Activated T-cell treated with anti-CD3 and anti-CD28 coated beads, Interleukin-2, amount 50 U/mL, for 72 hours (primary cell): ENCODE measurements at regions not wholly inside any gene's neighbourhood (a gene's known extent, or its start where the extent isn't known, plus 50 kb on each side); places are given as distances from the start of the nearest gene placed in this dataset.
"Not testable (repeated sequence)": the region's sequence is repeated elsewhere in the genome, so short reads cannot be mapped to it uniquely, and the experiment has no call there.

Experiments used
- ATAC-seq, 2 donors: fragments of 150-1000 bp; cut with Tn5 transposase; replicated peaks in 1 of 2; 2 replicates each; pipeline ENCODE4 v1.10.0; 2021; ENCODE audit warnings: moderate library complexity in 2 of 2, mild to moderate bottlenecking in 1 of 2
- DNase-seq, 2 donors: peaks; one replicate each; pipeline ENCODE4 v3.0.0; 2021 to 2022; ENCODE audit warnings: mixed read lengths in 1 of 2
- H3K27ac Mint-ChIP-seq: one replicate; pipeline ENCODE4 v1.8.0; 2022; ENCODE audit warnings: mild to moderate bottlenecking, moderate library complexity, mixed read lengths
- H3K27me3 Mint-ChIP-seq: one replicate; pipeline ENCODE4 v1.8.0; 2022; ENCODE audit warnings: low read depth, mixed read lengths
- H3K36me3 Mint-ChIP-seq, 2 donors: one replicate each; pipeline ENCODE4 v1.8.0; 2022; ENCODE audit warnings: mixed read lengths in 2 of 2, mild to moderate bottlenecking in 1 of 2; ENCODE audit not compliant: insufficient read depth in 2 of 2
- H3K4me1 Mint-ChIP-seq: one replicate; pipeline ENCODE4 v1.8.0; 2022; ENCODE audit warnings: low read depth, mixed read lengths
- H3K4me3 Mint-ChIP-seq, 2 donors: one replicate each; pipeline ENCODE4 v1.8.0; 2022; ENCODE audit warnings: mild to moderate bottlenecking in 2 of 2, mixed read lengths in 2 of 2, moderate library complexity in 2 of 2
- H3K9me3 Mint-ChIP-seq, 2 donors: one replicate each; pipeline ENCODE4 v1.8.0; 2022; ENCODE audit warnings: mixed read lengths in 2 of 2

DNA sequence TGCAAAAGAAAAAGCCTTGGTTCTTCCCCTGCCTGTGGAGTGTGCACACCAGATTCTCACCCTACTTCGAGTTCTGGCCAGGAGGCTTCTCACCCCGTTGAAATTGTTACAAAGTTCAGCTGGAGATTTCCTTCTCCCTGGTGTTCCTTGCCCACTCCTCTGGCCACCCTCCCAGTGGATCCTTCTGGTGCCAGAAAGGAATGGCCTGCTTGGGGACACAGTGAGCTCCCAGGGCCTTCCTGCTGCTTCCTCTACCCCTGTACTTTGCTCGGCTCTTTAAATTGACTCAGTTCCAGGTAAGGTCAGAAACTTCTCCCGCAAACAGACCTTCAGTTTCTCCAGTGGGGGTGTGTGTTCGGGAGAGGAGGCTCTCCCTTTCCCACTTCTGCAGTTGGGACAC, 140.1 kb upstream of the CFAP20DC start:
- Mint-ChIP-seq H3K4me1 (no peaks in the 10 kb centered on the region), H3K9me3 (no peaks in the 10 kb centered on the region), H3K27ac (no peak overlapping the region), H3K4me3 (no peak overlapping the region), H3K36me3 (no peaks in the 10 kb centered on the region), H3K27me3 (no peaks in the 10 kb centered on the region)
- DNase-seq (no peak), ATAC-seq (no peak)

DNA sequence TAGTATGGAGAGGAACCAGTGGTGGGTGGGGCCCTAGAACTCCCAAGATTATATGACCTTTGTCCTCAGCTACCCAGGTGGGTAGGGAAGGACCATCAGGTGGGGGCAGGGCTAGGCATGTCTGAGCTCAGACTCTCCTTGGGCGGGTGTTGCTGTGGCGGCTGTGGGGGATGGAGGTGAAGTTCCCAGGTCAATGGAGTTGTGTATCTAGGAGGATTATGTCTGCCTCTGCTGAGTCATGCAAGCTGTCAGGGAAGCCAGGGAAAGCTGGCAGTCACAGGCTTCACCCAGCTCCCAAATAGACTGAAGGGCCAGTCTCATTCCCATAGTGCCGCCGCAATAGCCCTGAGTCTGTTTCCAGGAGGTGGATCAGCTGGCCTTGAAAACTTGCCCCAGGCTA, 139.7 kb upstream of the CFAP20DC start:
- Mint-ChIP-seq H3K4me1 (no peaks in the 10 kb centered on the region), H3K27ac (no peak overlapping the region), H3K27me3 (no peaks in the 10 kb centered on the region), H3K4me3 (no peak overlapping the region), H3K36me3 (no peaks in the 10 kb centered on the region), H3K9me3 (no peaks in the 10 kb centered on the region)
- no peak for ATAC-seq
- no peak for DNase-seq

DNA sequence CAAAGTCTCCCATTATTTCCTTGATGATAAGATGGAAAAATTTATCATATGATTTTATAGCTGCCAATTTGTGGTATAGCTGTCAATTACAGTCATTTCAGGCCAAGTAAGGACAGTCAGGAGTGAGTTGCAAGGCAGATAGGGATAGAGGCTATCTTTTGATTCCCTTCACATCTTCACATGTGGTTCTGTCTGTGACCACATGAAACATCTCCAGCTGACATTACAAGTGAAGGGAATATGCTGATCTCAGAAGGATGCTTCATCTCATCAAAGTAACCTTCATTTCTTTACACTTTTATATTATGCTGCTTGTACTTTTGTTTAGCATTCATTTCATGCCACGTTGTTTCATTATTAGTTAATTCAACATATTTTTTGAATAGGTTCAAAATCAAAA, 136.9 kb upstream of the CFAP20DC start:
- H3K36me3 Mint-ChIP-seq = no peaks in the 10 kb centered on the region
- DNase-seq = no peak
- H3K27ac Mint-ChIP-seq = no peak overlapping the region
- no peaks in the 10 kb centered on the region for H3K4me1 Mint-ChIP-seq
- H3K27me3 Mint-ChIP-seq = no peaks in the 10 kb centered on the region
- no peak overlapping the region for H3K4me3 Mint-ChIP-seq
- ATAC-seq = no peak
- H3K9me3 Mint-ChIP-seq = no peaks in the 10 kb centered on the region

DNA sequence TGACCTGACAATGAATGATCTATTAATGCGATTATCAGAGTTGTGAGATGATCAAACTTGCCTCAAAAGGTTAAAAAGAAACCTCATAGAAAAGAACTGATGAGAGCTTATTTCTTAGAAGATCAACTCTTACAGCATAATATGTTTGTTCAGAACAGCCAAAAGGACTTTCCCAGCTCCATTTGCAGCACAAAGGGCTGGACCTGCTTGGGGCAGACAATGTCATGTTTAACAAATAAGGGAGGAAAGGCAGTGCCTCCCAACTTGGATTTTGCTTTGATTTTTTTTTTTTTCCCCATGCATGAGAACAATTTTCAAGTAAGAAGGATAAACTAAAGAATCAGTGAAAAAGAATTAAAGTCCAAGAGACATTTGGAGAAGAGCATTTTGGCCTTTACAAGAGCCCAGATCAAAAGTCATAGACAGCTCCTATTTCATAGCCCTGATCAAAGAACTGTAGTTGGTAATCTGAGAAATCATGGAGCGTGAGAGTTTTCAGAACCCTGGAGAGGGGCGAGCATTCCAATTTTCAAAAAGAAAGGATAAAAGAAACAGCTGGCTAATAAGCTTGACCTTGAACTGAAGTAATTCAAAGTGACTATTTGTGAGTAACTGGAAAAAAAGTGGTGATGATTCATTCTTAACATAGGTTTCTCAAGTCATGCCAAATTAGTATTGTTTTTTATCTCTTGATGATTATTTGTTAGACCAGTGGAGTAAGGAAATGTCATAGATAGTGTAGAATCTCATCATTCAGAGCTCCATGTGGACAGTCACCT, 136.0 kb upstream of the CFAP20DC start:
- Mint-ChIP-seq H3K27me3 (no peaks in the 10 kb centered on the region), H3K9me3 (no peaks in the 10 kb centered on the region), H3K27ac (no peak overlapping the region), H3K4me3 (no peak overlapping the region), H3K36me3 (no peaks in the 10 kb centered on the region), H3K4me1 (no peaks in the 10 kb centered on the region)
- no peak for ATAC-seq
- DNase-seq = no peak

DNA sequence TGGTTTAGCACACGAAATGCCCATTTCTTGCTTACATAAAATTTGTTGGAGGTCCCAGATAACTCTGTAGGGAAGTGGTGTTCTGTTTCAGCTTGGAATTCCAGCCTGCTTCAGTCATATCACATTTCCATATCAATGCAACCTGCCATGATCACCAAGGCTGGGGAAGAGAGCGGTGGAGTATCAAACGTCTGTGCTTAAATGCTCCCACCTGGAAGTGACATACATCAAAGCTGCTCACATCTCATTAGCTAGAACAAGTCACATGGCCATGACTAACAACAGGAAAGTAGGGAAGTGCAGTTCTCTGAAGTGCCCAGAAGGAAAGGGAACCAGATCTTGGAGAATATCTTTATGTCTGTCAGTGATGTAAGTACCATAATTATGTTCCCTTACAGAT, 130.2 kb upstream of the CFAP20DC start:
- H3K9me3 Mint-ChIP-seq = no peaks in the 10 kb centered on the region
- no peak overlapping the region for H3K27ac Mint-ChIP-seq
- H3K36me3 Mint-ChIP-seq = no peaks in the 10 kb centered on the region
- H3K4me3 Mint-ChIP-seq = no peak overlapping the region
- DNase-seq (no peak), ATAC-seq (no peak)
- no peaks in the 10 kb centered on the region for H3K4me1 Mint-ChIP-seq
- H3K27me3 Mint-ChIP-seq = peaks cover 12% of the 10 kb centered on the region

DNA sequence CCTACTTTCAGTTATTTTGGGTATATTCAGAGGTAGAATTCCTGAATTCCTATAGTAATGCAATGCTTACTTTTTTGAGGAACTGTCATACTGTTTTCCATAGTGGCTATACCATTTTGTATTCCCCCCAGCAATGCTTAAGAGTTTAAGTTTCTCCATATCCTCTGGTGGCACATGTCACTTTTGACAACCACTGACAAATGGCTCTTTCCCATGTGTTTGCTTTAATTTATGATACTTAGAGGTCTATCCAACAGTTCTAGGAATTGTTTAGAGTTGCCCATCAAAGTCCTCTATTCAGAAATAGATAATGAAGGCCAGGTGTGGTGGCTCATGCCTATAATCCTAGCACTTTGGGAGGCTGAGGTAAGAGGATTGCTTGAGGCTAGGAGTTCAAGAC, 128.9 kb upstream of the CFAP20DC start:
- Mint-ChIP-seq H3K4me1 (no peaks in the 10 kb centered on the region), H3K27me3 (peaks cover 12% of the 10 kb centered on the region), H3K9me3 (no peaks in the 10 kb centered on the region), H3K36me3 (no peaks in the 10 kb centered on the region), H3K4me3 (no peak overlapping the region), H3K27ac (no peak overlapping the region)
- ATAC-seq (no peak), DNase-seq (no peak)

DNA sequence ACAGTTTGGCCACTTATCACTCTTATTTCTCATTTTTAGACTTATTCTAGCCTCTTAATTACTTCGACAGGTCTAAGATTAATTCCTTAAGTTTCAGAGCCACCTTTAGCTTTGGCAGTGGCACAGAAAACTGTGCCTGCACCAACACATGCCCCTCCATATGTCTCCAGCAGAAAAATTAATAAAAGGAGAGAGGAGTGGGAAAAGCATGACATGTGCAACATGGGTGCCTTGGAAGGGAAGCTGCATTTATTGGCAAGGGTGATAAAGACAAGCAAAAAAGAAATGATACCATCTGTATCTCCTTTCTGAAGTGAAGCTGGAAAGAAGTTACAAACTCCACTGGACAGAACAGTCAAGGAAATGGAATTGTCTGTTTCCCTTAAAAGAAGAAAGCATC, 121.7 kb upstream of the CFAP20DC start:
- H3K9me3 Mint-ChIP-seq = no peaks in the 10 kb centered on the region
- H3K27me3 Mint-ChIP-seq = peaks cover 7% of the 10 kb centered on the region
- H3K36me3 Mint-ChIP-seq = no peaks in the 10 kb centered on the region
- ATAC-seq (no peak), DNase-seq (no peak)
- no peak overlapping the region for H3K27ac Mint-ChIP-seq
- H3K4me1 Mint-ChIP-seq = no peaks in the 10 kb centered on the region
- no peak overlapping the region for H3K4me3 Mint-ChIP-seq

DNA sequence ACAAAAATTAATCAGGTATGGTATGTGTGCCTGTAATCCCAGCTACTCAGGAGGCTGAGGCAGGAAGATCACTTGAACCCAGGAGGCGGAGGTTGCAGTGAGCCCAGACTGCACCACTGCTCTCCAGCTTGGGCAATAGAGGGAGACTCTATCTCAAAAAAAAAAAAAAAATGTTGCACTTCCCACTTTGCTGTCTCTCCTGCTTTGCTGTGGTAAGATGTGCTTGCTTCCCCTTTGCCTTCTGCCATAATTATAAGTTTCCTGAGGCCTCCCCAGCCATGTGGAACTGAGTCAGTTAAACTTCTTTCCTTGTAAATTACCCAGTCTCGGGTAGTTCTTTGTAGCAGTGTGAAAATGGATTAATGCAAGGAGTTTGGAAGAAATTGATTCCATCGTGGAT, 120.3 kb upstream of the CFAP20DC start:
- ATAC-seq, H3K9me3 Mint-ChIP-seq, H3K27ac Mint-ChIP-seq, H3K4me1 Mint-ChIP-seq, DNase-seq, H3K36me3 Mint-ChIP-seq, H3K4me3 Mint-ChIP-seq, H3K27me3 Mint-ChIP-seq: not testable (repeated sequence)

DNA sequence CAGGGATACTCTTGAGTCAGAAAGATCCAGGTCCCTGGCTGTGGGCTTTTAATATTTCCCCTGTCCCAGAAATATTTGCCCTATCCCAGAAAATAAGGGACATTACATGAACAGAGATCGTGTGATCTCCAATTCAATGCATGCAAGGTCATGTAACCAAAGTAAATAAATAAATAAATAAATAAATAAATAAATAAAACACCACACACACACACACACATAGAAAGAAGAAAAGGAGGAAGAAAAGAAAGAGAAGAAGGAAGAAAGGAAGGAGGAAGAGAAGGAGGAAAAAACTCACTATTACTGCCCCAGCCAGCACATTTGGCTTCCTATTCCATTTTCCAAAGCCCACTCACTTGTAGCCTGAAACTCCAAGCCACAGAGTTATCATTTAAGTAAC, 117.9 kb upstream of the CFAP20DC start:
- DNase-seq (no peak), ATAC-seq (no peak)
- H3K9me3 Mint-ChIP-seq = no peaks in the 10 kb centered on the region
- H3K27me3 Mint-ChIP-seq = peaks cover 7% of the 10 kb centered on the region
- H3K36me3 Mint-ChIP-seq = no peaks in the 10 kb centered on the region
- H3K27ac Mint-ChIP-seq = no peak overlapping the region
- no peaks in the 10 kb centered on the region for H3K4me1 Mint-ChIP-seq
- H3K4me3 Mint-ChIP-seq = no peak overlapping the region

DNA sequence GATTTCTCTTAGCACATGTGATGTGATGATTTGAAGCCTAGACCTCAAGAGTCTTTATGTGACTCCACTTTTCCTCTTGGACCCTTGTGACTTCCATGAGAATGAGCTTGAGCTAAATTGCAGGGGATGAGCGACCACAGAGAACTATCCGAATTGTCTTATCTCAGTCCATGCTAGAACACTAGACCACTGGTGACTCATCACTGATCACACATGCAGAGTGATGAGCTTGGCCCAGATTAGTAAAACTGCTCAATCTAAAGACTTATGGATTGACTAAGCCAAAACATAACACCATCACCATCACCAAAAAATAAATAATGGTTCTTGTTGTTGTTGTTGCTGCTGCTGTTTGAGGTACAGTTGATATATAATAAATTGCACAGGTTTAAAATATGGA, 114.1 kb upstream of the CFAP20DC start:
- Mint-ChIP-seq H3K27me3 (peaks cover 7% of the 10 kb centered on the region), H3K4me1 (no peaks in the 10 kb centered on the region), H3K27ac (no peak overlapping the region), H3K36me3 (no peaks in the 10 kb centered on the region), H3K9me3 (no peaks in the 10 kb centered on the region), H3K4me3 (no peak overlapping the region)
- DNase-seq = no peak
- peak in 1 of 2 donors; percentile 53 for ATAC-seq

DNA sequence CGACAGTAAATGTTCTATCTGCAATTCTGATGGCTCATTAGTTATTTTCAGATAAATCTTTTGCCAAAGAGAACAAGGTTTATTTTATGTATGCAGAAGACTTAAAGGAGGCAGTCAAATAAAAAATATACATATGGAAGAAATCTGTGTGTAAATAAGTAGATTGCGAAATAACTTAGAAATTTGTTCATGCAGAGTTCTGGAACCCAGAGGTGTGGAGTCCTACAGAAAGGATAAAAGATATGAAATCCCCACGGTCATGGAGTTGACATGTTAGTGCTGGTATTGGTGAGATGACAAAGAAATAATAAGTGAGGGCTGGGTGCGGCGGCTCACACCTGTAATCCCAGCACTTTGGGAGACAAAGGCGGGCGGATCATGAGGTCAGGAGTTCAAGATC, 111.2 kb upstream of the CFAP20DC start:
- Mint-ChIP-seq H3K9me3 (no peaks in the 10 kb centered on the region), H3K27me3 (peaks cover 7% of the 10 kb centered on the region), H3K36me3 (no peaks in the 10 kb centered on the region), H3K27ac (no peak overlapping the region), H3K4me3 (no peak overlapping the region), H3K4me1 (no peaks in the 10 kb centered on the region)
- DNase-seq (no peak), ATAC-seq (no peak)

DNA sequence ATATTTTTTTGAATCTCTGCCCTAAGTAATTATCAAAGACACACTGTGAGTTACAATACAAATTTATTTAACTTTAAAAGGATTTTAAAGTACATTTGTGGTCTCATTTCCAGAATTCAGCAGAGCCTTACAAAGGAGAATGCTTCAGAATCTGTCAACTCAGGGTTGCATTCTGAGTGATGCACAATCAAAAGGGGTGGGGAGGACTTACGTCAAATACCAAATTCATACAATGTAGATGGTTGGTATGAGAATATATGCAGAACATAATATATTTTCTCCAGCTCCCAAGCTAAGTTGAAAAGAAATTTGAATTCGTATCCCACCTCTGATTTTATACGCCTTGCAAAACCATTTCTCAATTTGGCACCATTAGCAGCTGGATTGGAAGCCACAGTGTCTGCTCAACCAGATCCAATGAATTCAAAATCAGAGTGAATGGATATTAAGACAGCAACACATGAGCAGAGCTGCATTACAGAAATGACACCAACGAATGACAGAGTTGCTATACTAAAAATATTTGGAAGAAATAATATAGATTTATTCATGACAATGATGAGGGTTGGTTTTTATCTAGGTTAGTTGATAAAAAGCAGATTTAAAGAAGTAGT, 110.4 kb upstream of the CFAP20DC start:
- DNase-seq (no peak), ATAC-seq (no peak)
- Mint-ChIP-seq H3K4me3 (no peak overlapping the region), H3K36me3 (no peaks in the 10 kb centered on the region), H3K27ac (no peak overlapping the region), H3K9me3 (no peaks in the 10 kb centered on the region), H3K27me3 (peaks cover 7% of the 10 kb centered on the region), H3K4me1 (no peaks in the 10 kb centered on the region)

DNA sequence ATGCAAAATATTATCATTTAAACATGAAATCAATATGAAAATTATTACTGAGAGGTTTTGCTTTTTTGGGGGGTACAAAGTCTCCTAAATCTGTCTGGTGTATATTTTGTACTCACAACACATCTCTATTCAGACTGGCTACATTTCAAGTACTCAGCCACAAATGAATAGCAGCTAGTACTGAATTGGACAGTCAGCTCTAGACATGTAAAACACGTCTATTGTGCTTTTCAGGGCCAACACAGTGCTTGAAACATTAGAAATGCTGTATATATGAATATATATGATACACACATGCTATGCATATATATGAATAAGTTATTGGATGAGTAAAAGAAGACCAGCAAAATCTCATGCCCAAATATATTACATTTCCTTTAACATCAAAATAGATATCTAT, 103.8 kb upstream of the CFAP20DC start:
- Mint-ChIP-seq H3K4me3 (no peak overlapping the region), H3K27me3 (peaks cover 16% of the 10 kb centered on the region)

DNA sequence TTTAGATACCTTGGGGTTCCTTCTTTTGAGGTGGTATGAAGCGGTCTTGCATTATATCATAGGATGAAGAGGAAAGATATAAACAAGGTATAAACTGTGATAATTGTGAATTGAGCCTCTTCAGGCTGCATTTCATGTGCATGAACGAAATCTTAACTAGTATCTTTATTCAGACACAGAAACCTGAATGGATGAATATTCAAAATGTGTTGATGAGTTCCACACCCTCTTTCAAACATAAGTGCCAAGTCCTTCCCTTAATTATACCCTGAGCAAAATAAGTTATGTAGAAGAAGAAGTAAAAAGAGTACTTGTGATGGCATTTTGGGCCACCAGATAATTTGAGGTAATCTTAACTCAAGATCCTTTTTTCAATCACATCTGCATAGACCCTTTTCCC, 103.1 kb upstream of the CFAP20DC start:
- DNase-seq (no peak), ATAC-seq (no peak)
- Mint-ChIP-seq H3K27me3 (peaks cover 13% of the 10 kb centered on the region), H3K27ac (no peak overlapping the region), H3K4me1 (no peaks in the 10 kb centered on the region), H3K36me3 (peaks cover 0 to 2% of the 10 kb centered on the region in 2 donors), H3K4me3 (no peak overlapping the region), H3K9me3 (peaks cover 5% of the 10 kb centered on the region in 2 donors)

More for the DNA sequence above, 103.8 kb upstream of the CFAP20DC start:
- peaks cover 0 to 2% of the 10 kb centered on the region in 2 donors for H3K36me3 Mint-ChIP-seq
- peaks cover 5% of the 10 kb centered on the region in 2 donors for H3K9me3 Mint-ChIP-seq
- no peak for DNase-seq
- no peaks in the 10 kb centered on the region for H3K4me1 Mint-ChIP-seq
- no peak for ATAC-seq
- H3K27ac Mint-ChIP-seq = no peak overlapping the region
